Stimulated activated CD4-positive, alpha-beta T cell treated with anti-CD3 and anti-CD28 coated beads, Interleukin-4, amount 100 ng/mL, for 48 hours (primary cell): ENCODE measurements at regions not wholly inside any gene's neighbourhood (a gene's known extent, or its start where the extent isn't known, plus 50 kb on each side); places are given as distances from the start of the nearest gene placed in this dataset.
A peak's percentile ranks its signal among the peaks of the same experiment; 100 is the strongest.
"Not testable (repeated sequence)": the region's sequence is repeated elsewhere in the genome, so short reads cannot be mapped to it uniquely, and the experiment has no call there.

Source experiments
- DNase-seq, 2 donors: peaks; one replicate each; pipeline ENCODE4 v3.0.0-alpha.2; 2020; ENCODE audit warnings: low read depth in 2 of 2

- no peak for DNase-seq
Observed at GRCh38 chr22:22346401-22347107, 102.0 kb downstream of the VPREB1 start.

- no peak for DNase-seq
Observed at GRCh38 chr22:22348127-22348814, 103.7 kb downstream of the VPREB1 start.

- DNase-seq: no peak
Observed at GRCh38 chr22:22348815-22349454, 104.3 kb downstream of the VPREB1 start.

- DNase-seq: no peak
Observed at GRCh38 chr22:22349455-22349836, 104.9 kb downstream of the VPREB1 start.

- DNase-seq: no peak
Observed at GRCh38 chr22:22351366-22351765, 106.8 kb downstream of the VPREB1 start.

- DNase-seq: no peak
Observed at GRCh38 chr22:22352371-22352999, 107.9 kb downstream of the VPREB1 start.

GRCh38 chr22:22355096-22355834 lies 110.7 kb downstream of the VPREB1 start:
- no peak for DNase-seq

- peak; percentile 75 to 82 for DNase-seq
Observed at GRCh38 chr22:22357024-22357883, 112.7 kb downstream of the VPREB1 start.

- DNase-seq: no peak
Observed at GRCh38 chr22:22358152-22358551, 113.6 kb downstream of the VPREB1 start.

- no peak for DNase-seq
Observed at GRCh38 chr22:22358686-22359085, 114.1 kb downstream of the VPREB1 start.

- no peak for DNase-seq
Observed at GRCh38 chr22:22359465-22359864, 114.9 kb downstream of the VPREB1 start.

- no peak for DNase-seq
Observed at GRCh38 chr22:22360014-22360413, 115.4 kb downstream of the VPREB1 start.

GRCh38 chr22:22362311-22362710 lies 117.7 kb downstream of the VPREB1 start:
- DNase-seq: no peak

- no peak for DNase-seq
Observed at GRCh38 chr22:22362936-22363335, 118.3 kb downstream of the VPREB1 start.

GRCh38 chr22:22364207-22364606 lies 119.6 kb downstream of the VPREB1 start:
- no peak for DNase-seq

GRCh38 chr22:22366537-22366936 lies 122.0 kb downstream of the VPREB1 start:
- DNase-seq: no peak

- no peak for DNase-seq
Observed at GRCh38 chr22:22368516-22368915, 123.9 kb downstream of the VPREB1 start.

- DNase-seq: not testable (repeated sequence)
Observed at GRCh38 chr22:22369219-22369963, 124.8 kb downstream of the VPREB1 start.

- DNase-seq: no peak
Observed at GRCh38 chr22:22369964-22370270, 125.3 kb downstream of the VPREB1 start.

- no peak for DNase-seq
Observed at GRCh38 chr22:22371031-22371541, 126.5 kb downstream of the VPREB1 start.
